Endothelial cell of umbilical vein (primary cell): ENCODE measurements at regions not wholly inside any gene's neighbourhood (a gene's known extent, or its start where the extent isn't known, plus 50 kb on each side); places are given as distances from the start of the nearest gene placed in this dataset.

Experiments used
- BruUV-seq: library from RNA; stranded (reverse); fragments of 400-500 nt; replicated peaks from 2 replicates; lab custom pipeline; 2021; lab: Mats Ljungman, UMichigan
- CTCF ChIA-PET: fragments of 300-600, 350-600 bp; sonication (Branson Sonifier 250); formaldehyde crosslinking; loops from one replicate; lab custom pipeline; 2021; ENCODE audit warnings: antibody characterized with exemption, inconsistent platforms; lab: Charles Lee
- POLR2A ChIA-PET: fragments of 300-600, 350-600 bp; sonication (Branson Sonifier 250); formaldehyde crosslinking; loops from one replicate; lab custom pipeline; 2021; ENCODE audit warnings: antibody characterized with exemption, inconsistent platforms; lab: Charles Lee
- DNase-seq: peaks from one replicate; pipeline ENCODE4 v3.0.0-alpha.2; 2011; ENCODE audit warnings: low read depth, low spot score
- FAIRE-seq: peaks from 2 replicates; lab custom pipeline; 2011; peaks lifted over from hg19 to GRCh38; lab: Jason Lieb, UNC
- H2AFZ ChIP-seq: 2 replicates; pipeline ENCODE4 v1.6.0; 2012; ENCODE audit warnings: low read depth, low read length, control low read depth, inconsistent platforms
- H3K27ac ChIP-seq: 2 replicates; pipeline ENCODE4 v1.5.1; 2011; ENCODE audit warnings: low read depth, mild to moderate bottlenecking, control low read depth, low read length, moderate library complexity; ENCODE audit not compliant: insufficient read depth
- H3K27me3 ChIP-seq, 2 experiments: 2 replicates each; pipeline versions ENCODE4 v1.6.0 to v1.6.1; 2011; ENCODE audit warnings: low read length in 2 of 2, mixed read lengths in 1 of 2; ENCODE audit not compliant: control insufficient read depth in 2 of 2, insufficient read depth in 2 of 2
- H3K36me3 ChIP-seq, 2 experiments: 2 replicates in 1 of 2; 3 replicates in 1 of 2; pipeline ENCODE4 v1.5.1; 2011; ENCODE audit warnings: low read length in 2 of 2, mild to moderate bottlenecking in 1 of 2, moderate library complexity in 1 of 2; ENCODE audit not compliant: control insufficient read depth in 2 of 2, insufficient read depth in 2 of 2; ENCODE audit errors: extremely low read depth in 1 of 2
- H3K4me1 ChIP-seq: 3 replicates; pipeline ENCODE4 v1.5.1; 2011; ENCODE audit warnings: mild to moderate bottlenecking, low read length; ENCODE audit not compliant: control insufficient read depth, insufficient read depth; ENCODE audit errors: extremely low read depth
- H3K4me2 ChIP-seq: 2 replicates; pipeline ENCODE4 v1.6.1; 2011; ENCODE audit warnings: low read length, control low read depth, mixed read lengths; ENCODE audit not compliant: insufficient read depth
- H3K4me3 ChIP-seq, 3 experiments: fragments of 200-600 bp in 1 of 3; sonication (generic), shearing (Covaris generic) in 1 of 3; replicated peaks in 1 of 3; 2 replicates each; pipeline ENCODE4 v1.5.1; 2011 to 2016; ENCODE audit warnings: control low read depth in 3 of 3, low read length in 3 of 3, mild to moderate bottlenecking in 2 of 3, inconsistent platforms in 1 of 3, low read depth in 1 of 3, moderate library complexity in 1 of 3; ENCODE audit not compliant: insufficient read depth in 1 of 3
- H3K79me2 ChIP-seq: 2 replicates; pipeline ENCODE4 v1.6.0; 2012; ENCODE audit warnings: low read length, inconsistent platforms; ENCODE audit not compliant: control insufficient read depth, insufficient read depth
- H3K9ac ChIP-seq: replicated peaks from 2 replicates; pipeline ENCODE3; 2011; ENCODE audit warnings: low read length, control low read depth; ENCODE audit not compliant: insufficient read depth; ENCODE audit errors: extremely low read depth
- H3K9me1 ChIP-seq: replicated peaks from 3 replicates; pipeline ENCODE4 v1.6.0; 2011; ENCODE audit warnings: mild to moderate bottlenecking, low read length; ENCODE audit not compliant: control insufficient read depth, insufficient read depth; ENCODE audit errors: extremely low read depth
- H3K9me3 ChIP-seq: replicated peaks from 2 replicates; pipeline ENCODE4 v1.5.1; 2012; ENCODE audit warnings: low read length, inconsistent platforms; ENCODE audit not compliant: control insufficient read depth, insufficient read depth
- H4K20me1 ChIP-seq: replicated peaks from 2 replicates; pipeline ENCODE3; 2011; ENCODE audit warnings: mild to moderate bottlenecking, low read length; ENCODE audit not compliant: control insufficient read depth, insufficient read depth; ENCODE audit errors: extremely low read depth
- EZH2 ChIP-seq: IDR thresholded peaks from 2 replicates; pipeline ENCODE4 v1.6.1; 2012; ENCODE audit warnings: borderline replicate concordance, low read depth, mild to moderate bottlenecking, moderate library complexity, low read length, inconsistent platforms; ENCODE audit not compliant: severe bottlenecking
- FOS ChIP-seq: IDR thresholded peaks from 2 replicates; pipeline ENCODE4 v1.6.1; 2011; ENCODE audit warnings: mild to moderate bottlenecking, low read length, moderate library complexity, borderline replicate concordance; ENCODE audit not compliant: insufficient read depth
- GATA2 ChIP-seq: IDR thresholded peaks from 2 replicates; pipeline ENCODE4 v1.7.0; 2011; ENCODE audit warnings: low read depth, mild to moderate bottlenecking, moderate library complexity, mixed read lengths, low read length; ENCODE audit not compliant: insufficient read length, insufficient read depth
- JUN ChIP-seq: IDR thresholded peaks from 2 replicates; pipeline ENCODE4 v1.6.1; 2011; ENCODE audit warnings: borderline replicate concordance, low read depth; ENCODE audit not compliant: insufficient read length, insufficient read depth
- MYC ChIP-seq: IDR thresholded peaks from one replicate; pipeline ENCODE4 v1.6.1; 2011; ENCODE audit warnings: mild to moderate bottlenecking, low read depth, low read length
- POLR2A ChIP-seq: IDR thresholded peaks from 2 replicates; pipeline ENCODE4 v1.6.1; 2012; ENCODE audit warnings: low read depth, mild to moderate bottlenecking, control low read depth, low read length
- POLR2AphosphoS5 ChIP-seq: IDR thresholded peaks from 2 replicates; pipeline ENCODE4 v1.6.1; 2012; ENCODE audit warnings: low read depth, mild to moderate bottlenecking, control low read depth, low read length, moderate library complexity; ENCODE audit not compliant: insufficient read depth
- dilution Hi-C: fragments of 300-500 bp; cut with MboI; formaldehyde crosslinking; loops from one replicate; pipeline ENCODE4 v1.15.0; 2019; ENCODE audit warnings: low sequenced_read_pairs; ENCODE audit not compliant: extremely low pct_ligation_motif_present
- intact Hi-C: fragments of 100-400 bp; cut with micrococcal nuclease; formaldehyde crosslinking; loops from one replicate; pipeline ENCODE4 v1.10.0; 2022
- TF ChIP-seq, protein P1 (sequence below): IDR thresholded peaks from 2 replicates; pipeline ENCODE4 v1.6.1; 2011; ENCODE audit not compliant: insufficient read depth, insufficient read length
- TF ChIP-seq, protein P2 (sequence below), 2 donors: IDR thresholded peaks; 1 replicate in 1 of 2; 2 replicates in 1 of 2; pipeline ENCODE4 v1.5.1; 2011; ENCODE audit warnings: low read length in 2 of 2, mild to moderate bottlenecking in 2 of 2, moderate library complexity in 2 of 2, control low read depth in 1 of 2, inconsistent platforms in 1 of 2, low read depth in 1 of 2; ENCODE audit not compliant: insufficient read depth in 1 of 2; ENCODE audit errors: extremely low read depth in 1 of 2

- no peak for TF ChIP-seq POLR2AphosphoS5
- no peak for TF ChIP-seq FOS
- TF ChIP-seq, protein P1, sequence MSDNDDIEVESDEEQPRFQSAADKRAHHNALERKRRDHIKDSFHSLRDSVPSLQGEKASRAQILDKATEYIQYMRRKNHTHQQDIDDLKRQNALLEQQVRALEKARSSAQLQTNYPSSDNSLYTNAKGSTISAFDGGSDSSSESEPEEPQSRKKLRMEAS = no peak
- TF ChIP-seq MYC = no peak
- TF ChIP-seq GATA2 = no peak
- TF ChIP-seq EZH2 = no peak
- TF ChIP-seq, protein P2, sequence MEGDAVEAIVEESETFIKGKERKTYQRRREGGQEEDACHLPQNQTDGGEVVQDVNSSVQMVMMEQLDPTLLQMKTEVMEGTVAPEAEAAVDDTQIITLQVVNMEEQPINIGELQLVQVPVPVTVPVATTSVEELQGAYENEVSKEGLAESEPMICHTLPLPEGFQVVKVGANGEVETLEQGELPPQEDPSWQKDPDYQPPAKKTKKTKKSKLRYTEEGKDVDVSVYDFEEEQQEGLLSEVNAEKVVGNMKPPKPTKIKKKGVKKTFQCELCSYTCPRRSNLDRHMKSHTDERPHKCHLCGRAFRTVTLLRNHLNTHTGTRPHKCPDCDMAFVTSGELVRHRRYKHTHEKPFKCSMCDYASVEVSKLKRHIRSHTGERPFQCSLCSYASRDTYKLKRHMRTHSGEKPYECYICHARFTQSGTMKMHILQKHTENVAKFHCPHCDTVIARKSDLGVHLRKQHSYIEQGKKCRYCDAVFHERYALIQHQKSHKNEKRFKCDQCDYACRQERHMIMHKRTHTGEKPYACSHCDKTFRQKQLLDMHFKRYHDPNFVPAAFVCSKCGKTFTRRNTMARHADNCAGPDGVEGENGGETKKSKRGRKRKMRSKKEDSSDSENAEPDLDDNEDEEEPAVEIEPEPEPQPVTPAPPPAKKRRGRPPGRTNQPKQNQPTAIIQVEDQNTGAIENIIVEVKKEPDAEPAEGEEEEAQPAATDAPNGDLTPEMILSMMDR (IDR thresholded peaks at IDR 0.05; ENCODE audit: extremely low read depth in 1 of 2, insufficient read depth in 1 of 2, low read depth in 1 of 2, low read length in 2 of 2) = no peak
- TF ChIP-seq JUN = no peak
- no peak for TF ChIP-seq POLR2A
- Histone ChIP-seq H3K27ac (no peak overlapping the region), H3K4me2 (no peak overlapping the region), H3K27me3 (no peaks in the 10 kb centered on the region), H3K9me3 (no peaks in the 10 kb centered on the region), H3K79me2 (no peaks in the 10 kb centered on the region), H3K9ac (no peak overlapping the region), H4K20me1 (no peaks in the 10 kb centered on the region), H3K9me1 (no peaks in the 10 kb centered on the region), H3K4me1 (no peaks in the 10 kb centered on the region), H3K36me3 (no peaks in the 10 kb centered on the region), H3K4me3 (no peak overlapping the region), H2AFZ (no peak overlapping the region)
- ChIA-PET CTCF (no interaction called here), POLR2A (no interaction called here)
- DNase-seq (no peak), FAIRE-seq (no peak)
- intact Hi-C loops (no loop called here), dilution Hi-C loops (no loop called here)
- BruUV-seq = no TSS peak
Measured at GRCh38 chr5:25160891-25161290, 516.1 kb upstream of the CDH10 start.
